Mesothelial cell of epicardium (in vitro differentiated cells): ENCODE measurements at regions not wholly inside any gene's neighbourhood (a gene's known extent, or its start where the extent isn't known, plus 50 kb on each side); places are given as distances from the start of the nearest gene placed in this dataset.

Source experiments
- DNase-seq, 2 experiments: peaks; one replicate each; pipeline ENCODE4 v3.0.0; 2021; ENCODE audit warnings: low spot score in 2 of 2; ENCODE audit not compliant: unreplicated experiment in 2 of 2
- H3K27ac Mint-ChIP-seq: 2 replicates; pipeline ENCODE4 v1.8.0; 2021; ENCODE audit warnings: mixed read lengths
- H3K27me3 Mint-ChIP-seq: 2 replicates; pipeline ENCODE4 v1.8.0; 2021; ENCODE audit warnings: low read depth, mixed read lengths
- H3K36me3 Mint-ChIP-seq: 2 replicates; pipeline ENCODE4 v1.8.0; 2021; ENCODE audit warnings: mixed read lengths
- H3K4me1 Mint-ChIP-seq: 2 replicates; pipeline ENCODE4 v1.8.0; 2021; ENCODE audit warnings: mixed read lengths
- H3K4me3 Mint-ChIP-seq: 2 replicates; pipeline ENCODE4 v1.8.0; 2021; ENCODE audit warnings: mild to moderate bottlenecking, moderate library complexity, mixed read lengths
- H3K9me3 Mint-ChIP-seq: 2 replicates; pipeline ENCODE4 v1.8.0; 2021; ENCODE audit warnings: mixed read lengths
- TF ChIP-seq, protein P1 (sequence below): fragments of 200-600 bp; sonication (generic); IDR thresholded peaks from one replicate; pipeline ENCODE4 v1.5.0; 2021; ENCODE audit warnings: antibody characterized with exemption; ENCODE audit not compliant: unreplicated experiment

DNA sequence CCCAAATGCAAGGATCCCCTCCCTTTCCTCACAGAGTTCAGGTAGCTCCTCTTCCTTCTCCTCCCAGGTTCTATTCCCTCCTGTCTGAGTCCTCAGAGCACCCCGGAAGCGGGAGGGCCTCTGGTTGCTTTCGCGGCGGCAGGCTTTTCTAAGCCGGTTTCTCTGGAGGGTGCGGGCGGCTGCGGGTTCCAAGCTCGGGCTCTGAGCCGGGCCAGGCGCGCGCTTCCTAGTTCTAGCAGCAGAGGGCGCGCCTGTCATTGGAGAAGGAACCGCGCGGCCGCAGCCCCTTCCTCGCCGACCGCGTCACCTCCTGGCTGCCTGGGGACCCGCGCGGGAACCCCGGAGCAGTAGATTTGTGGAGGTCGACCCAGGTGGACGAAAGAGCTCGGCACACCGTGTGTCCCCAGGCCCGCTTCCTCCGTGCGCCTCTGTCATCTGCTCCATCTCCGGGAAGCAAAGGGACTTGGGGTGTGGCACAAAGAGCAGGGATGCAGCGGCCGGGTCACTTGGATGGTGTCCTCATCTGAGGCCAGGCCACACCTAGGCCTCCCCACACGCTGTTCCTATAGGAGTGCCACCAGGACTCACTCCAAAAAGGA is 389.0 kb upstream of the PODXL start:
- H3K4me1 Mint-ChIP-seq: no peaks in the 10 kb centered on the region

DNA sequence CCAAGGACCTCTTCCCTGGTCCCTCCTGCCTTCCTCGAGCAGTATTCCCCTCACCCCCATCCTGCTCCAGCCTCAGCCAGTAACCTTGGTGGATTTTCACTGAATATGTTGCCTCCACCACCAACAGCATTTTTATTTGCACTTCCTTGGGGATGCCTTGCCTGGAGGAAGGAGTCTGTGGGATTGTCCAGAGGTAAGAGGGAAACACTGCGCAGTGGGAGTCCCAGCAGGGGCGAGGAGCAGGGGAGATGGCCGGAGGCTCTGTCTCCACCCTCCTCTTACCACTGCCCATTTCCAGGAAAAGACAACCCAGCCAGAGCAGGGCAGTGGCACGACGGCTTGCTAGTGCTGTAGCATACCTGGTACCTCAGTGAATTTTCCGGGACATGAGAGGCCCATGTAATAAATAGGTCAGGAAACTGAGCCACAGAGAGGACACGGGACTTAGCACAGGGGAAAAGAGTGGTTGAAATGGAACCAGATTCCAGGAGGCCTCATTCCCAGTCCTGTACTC is 388.2 kb upstream of the PODXL start:
- no peak for DNase-seq
- Mint-ChIP-seq H3K4me1 (no peaks in the 10 kb centered on the region), H3K27me3 (peaks cover 95% of the 10 kb centered on the region), H3K9me3 (peaks cover 9% of the 10 kb centered on the region), H3K27ac (no peak overlapping the region), H3K4me3 (no peak overlapping the region), H3K36me3 (no peaks in the 10 kb centered on the region)
- TF ChIP-seq, protein P1, sequence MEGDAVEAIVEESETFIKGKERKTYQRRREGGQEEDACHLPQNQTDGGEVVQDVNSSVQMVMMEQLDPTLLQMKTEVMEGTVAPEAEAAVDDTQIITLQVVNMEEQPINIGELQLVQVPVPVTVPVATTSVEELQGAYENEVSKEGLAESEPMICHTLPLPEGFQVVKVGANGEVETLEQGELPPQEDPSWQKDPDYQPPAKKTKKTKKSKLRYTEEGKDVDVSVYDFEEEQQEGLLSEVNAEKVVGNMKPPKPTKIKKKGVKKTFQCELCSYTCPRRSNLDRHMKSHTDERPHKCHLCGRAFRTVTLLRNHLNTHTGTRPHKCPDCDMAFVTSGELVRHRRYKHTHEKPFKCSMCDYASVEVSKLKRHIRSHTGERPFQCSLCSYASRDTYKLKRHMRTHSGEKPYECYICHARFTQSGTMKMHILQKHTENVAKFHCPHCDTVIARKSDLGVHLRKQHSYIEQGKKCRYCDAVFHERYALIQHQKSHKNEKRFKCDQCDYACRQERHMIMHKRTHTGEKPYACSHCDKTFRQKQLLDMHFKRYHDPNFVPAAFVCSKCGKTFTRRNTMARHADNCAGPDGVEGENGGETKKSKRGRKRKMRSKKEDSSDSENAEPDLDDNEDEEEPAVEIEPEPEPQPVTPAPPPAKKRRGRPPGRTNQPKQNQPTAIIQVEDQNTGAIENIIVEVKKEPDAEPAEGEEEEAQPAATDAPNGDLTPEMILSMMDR: no peak

More for the DNA sequence above, 389.0 kb upstream of the PODXL start:
- Mint-ChIP-seq H3K4me3 (peak overlapping the region; percentile 48), H3K36me3 (no peaks in the 10 kb centered on the region), H3K27ac (no peak overlapping the region), H3K27me3 (peaks cover 95% of the 10 kb centered on the region), H3K9me3 (peaks cover 9% of the 10 kb centered on the region)
- TF ChIP-seq, protein P1: peak; percentile 84
- peak; percentile 63 to 78 for DNase-seq

DNA sequence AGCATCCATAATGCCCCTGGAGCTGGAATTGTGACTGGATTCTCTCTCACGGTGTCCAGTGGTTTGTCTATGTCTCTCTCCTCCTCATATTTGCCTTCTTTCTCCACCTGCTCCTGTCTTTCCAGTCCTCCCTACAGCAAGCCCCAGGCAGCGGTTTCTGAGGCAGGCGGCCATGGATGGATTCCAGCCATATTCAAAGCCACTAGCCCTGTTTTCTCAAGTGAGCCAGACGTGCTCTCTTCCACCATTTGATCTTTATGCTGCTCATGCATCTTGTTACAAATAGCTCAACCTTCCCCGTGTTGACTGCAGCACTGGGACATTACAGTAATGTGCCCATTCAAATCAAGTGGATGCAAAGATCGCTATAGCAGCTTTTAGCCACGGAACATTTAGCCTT is 387.2 kb upstream of the PODXL start:
- H3K9me3 Mint-ChIP-seq: peaks cover 9% of the 10 kb centered on the region
- peaks cover 92% of the 10 kb centered on the region for H3K27me3 Mint-ChIP-seq
- no peak overlapping the region for H3K4me3 Mint-ChIP-seq
- no peak overlapping the region for H3K27ac Mint-ChIP-seq
- TF ChIP-seq, protein P1: no peak
- no peaks in the 10 kb centered on the region for H3K4me1 Mint-ChIP-seq
- no peaks in the 10 kb centered on the region for H3K36me3 Mint-ChIP-seq
- no peak for DNase-seq

DNA sequence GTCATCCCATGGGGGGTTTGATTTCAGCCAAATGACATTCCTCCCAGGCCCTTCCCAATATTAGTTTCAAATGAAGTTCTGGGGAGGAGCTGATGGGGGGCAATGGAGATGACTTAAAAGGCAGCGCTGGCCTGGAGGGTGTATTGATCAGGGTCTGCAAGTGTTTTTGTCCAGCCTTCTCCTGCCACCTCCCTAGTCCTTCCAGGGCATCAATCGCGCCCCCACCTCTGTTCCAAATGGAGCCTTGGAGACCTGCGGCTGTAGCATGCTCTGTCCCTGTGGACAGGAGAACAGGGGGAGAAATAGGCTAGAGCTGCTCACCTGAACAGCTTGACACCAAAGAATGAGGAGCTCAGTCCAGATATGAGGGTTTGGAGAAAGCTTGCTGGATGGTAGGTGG is 386.8 kb upstream of the PODXL start:
- H3K4me3 Mint-ChIP-seq: no peak overlapping the region
- TF ChIP-seq, protein P1: no peak
- H3K27ac Mint-ChIP-seq: no peak overlapping the region
- no peaks in the 10 kb centered on the region for H3K4me1 Mint-ChIP-seq
- no peak for DNase-seq
- no peaks in the 10 kb centered on the region for H3K36me3 Mint-ChIP-seq
- peaks cover 9% of the 10 kb centered on the region for H3K9me3 Mint-ChIP-seq
- H3K27me3 Mint-ChIP-seq: peaks cover 91% of the 10 kb centered on the region

DNA sequence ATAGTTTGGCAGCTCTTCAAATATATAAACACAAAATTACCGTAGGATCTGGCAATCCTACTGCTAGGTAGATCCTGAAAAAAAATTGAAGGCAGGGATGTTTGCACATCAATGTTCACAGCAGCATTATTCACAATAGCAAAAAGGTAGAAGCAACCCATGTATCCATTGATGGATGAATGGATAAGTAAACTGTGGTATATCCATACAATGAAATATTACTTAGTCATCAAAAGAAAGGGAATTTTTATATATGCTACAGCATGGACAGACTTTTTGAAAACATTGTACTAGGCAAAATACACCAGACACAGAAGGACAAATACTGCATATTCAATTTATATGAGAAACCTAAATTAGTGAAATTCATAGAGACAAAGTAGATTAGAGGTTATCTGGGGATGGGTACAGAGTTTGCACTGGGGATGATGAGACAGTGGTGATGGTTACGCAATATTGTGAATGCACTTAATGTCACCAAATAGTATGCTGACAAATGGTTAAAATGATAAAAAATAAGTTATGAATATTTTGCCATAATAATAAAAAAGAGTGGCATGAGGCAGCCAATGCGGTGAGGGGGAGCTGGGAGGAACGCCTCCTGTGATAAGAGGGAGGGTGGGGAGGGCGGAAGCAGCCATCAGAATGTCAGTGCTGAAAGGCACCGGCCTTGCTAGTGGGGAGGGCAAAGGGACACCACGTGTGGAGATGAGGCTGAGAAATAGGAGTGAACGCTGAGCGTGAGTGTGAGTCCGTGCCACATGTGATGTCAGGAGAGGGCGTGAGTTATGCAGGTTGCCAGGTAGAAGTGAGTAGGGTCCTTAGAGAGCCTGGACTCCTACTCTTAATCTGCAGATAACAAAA is 386.1 kb upstream of the PODXL start:
- H3K9me3 Mint-ChIP-seq: peaks cover 9% of the 10 kb centered on the region
- H3K27ac Mint-ChIP-seq: no peak overlapping the region
- no peak for DNase-seq
- TF ChIP-seq, protein P1: no peak
- no peak overlapping the region for H3K4me3 Mint-ChIP-seq
- no peaks in the 10 kb centered on the region for H3K36me3 Mint-ChIP-seq
- H3K4me1 Mint-ChIP-seq: no peaks in the 10 kb centered on the region
- peaks cover 90% of the 10 kb centered on the region for H3K27me3 Mint-ChIP-seq
